ENCODE measurements at regions not wholly inside any gene's neighbourhood (a gene's known extent, or its start where the extent isn't known, plus 50 kb on each side); places are given as distances from the start of the nearest gene placed in this dataset.

GRCh38 chr2:221245045-221245444 is 327.1 kb downstream of the EPHA4 start:
- no peak overlapping the region for H3K4me3 ChIP-seq (ENCODE audit: low read length)
- DNase-seq (ENCODE audit: low read depth), result no peak
- no peak for TF ChIP-seq CTCF (conservative IDR thresholded peaks at IDR 0.05; ENCODE audit: low read length)

- no peak overlapping the region for H3K4me3 ChIP-seq (ENCODE audit: low read length)
- no peak for DNase-seq (ENCODE audit: low read depth)
- no peak for TF ChIP-seq CTCF (conservative IDR thresholded peaks at IDR 0.05; ENCODE audit: low read length)
Measured at GRCh38 chr2:221245772-221246171, 326.3 kb downstream of the EPHA4 start.

- no peak overlapping the region for H3K4me3 ChIP-seq (ENCODE audit: low read length)
- DNase-seq (ENCODE audit: low read depth), result no peak
- TF ChIP-seq CTCF (conservative IDR thresholded peaks at IDR 0.05; ENCODE audit: low read length), result no peak
Measured at GRCh38 chr2:221254299-221254698, 317.8 kb downstream of the EPHA4 start.

- no peak overlapping the region for H3K4me3 ChIP-seq (ENCODE audit: low read length)
- DNase-seq (ENCODE audit: low read depth), result no peak
- no peak for TF ChIP-seq CTCF (conservative IDR thresholded peaks at IDR 0.05; ENCODE audit: low read length)
Measured at GRCh38 chr2:221255862-221256261, 316.2 kb downstream of the EPHA4 start.

- TF ChIP-seq CTCF (conservative IDR thresholded peaks at IDR 0.05; ENCODE audit: low read length), result no peak
- no peak overlapping the region for H3K4me3 ChIP-seq (ENCODE audit: low read length)
- DNase-seq (ENCODE audit: low read depth), result no peak
Measured at GRCh38 chr2:221258464-221258863, 313.6 kb downstream of the EPHA4 start.

GRCh38 chr2:221262651-221263050 is 309.5 kb downstream of the EPHA4 start:
- H3K4me3 ChIP-seq (ENCODE audit: low read length), result no peak overlapping the region
- no peak for TF ChIP-seq CTCF (conservative IDR thresholded peaks at IDR 0.05; ENCODE audit: low read length)
- no peak for DNase-seq (ENCODE audit: low read depth)

GRCh38 chr2:221263573-221263972 is 308.5 kb downstream of the EPHA4 start:
- TF ChIP-seq CTCF (conservative IDR thresholded peaks at IDR 0.05; ENCODE audit: low read length), result no peak
- no peak for DNase-seq (ENCODE audit: low read depth)
- no peak overlapping the region for H3K4me3 ChIP-seq (ENCODE audit: low read length)

Data from AG10803 (cell line).